Naive thymus-derived CD4-positive, alpha-beta T cell (primary cell): ENCODE measurements at regions not wholly inside any gene's neighbourhood (a gene's known extent, or its start where the extent isn't known, plus 50 kb on each side); places are given as distances from the start of the nearest gene placed in this dataset.

Experiments used
- ATAC-seq: fragments of 150-1000 bp; cut with Tn5 transposase; 2 replicates; pipeline ENCODE4 v1.10.0; 2021; ENCODE audit warnings: mild to moderate bottlenecking, moderate library complexity
- CTCF ChIA-PET: fragments of 350-600 bp; sonication (Branson Sonifier 250); formaldehyde crosslinking; loops from one replicate; lab custom pipeline; 2021; ENCODE audit warnings: antibody characterized with exemption; lab: Charles Lee
- POLR2A ChIA-PET: fragments of 350-600 bp; sonication (Branson Sonifier 250); formaldehyde crosslinking; loops from one replicate; lab custom pipeline; 2021; ENCODE audit warnings: antibody characterized with exemption, inconsistent platforms; lab: Charles Lee
- DNase-seq, 9 donors: peaks; one replicate each; pipeline versions ENCODE4 v3.0.0 to v3.0.0-alpha.2; 2020 to 2022; ENCODE audit warnings: mixed read lengths in 1 of 9
- H3K27ac ChIP-seq: one replicate; pipeline ENCODE4 v1.7.0; 2013; ENCODE audit warnings: mild to moderate bottlenecking, low read depth, low read length, moderate library complexity
- H3K27me3 ChIP-seq, 2 donors: one replicate each; pipeline ENCODE4 v1.7.0; 2013; ENCODE audit warnings: low read length in 2 of 2, mild to moderate bottlenecking in 2 of 2, moderate library complexity in 2 of 2; ENCODE audit not compliant: control insufficient read depth in 2 of 2, insufficient read depth in 2 of 2
- H3K36me3 ChIP-seq, 3 experiments: 1 replicate in 2 of 3; 2 replicates in 1 of 3; pipeline ENCODE4 v1.7.0; 2013; ENCODE audit warnings: low read length in 3 of 3, mild to moderate bottlenecking in 3 of 3, moderate library complexity in 1 of 3; ENCODE audit not compliant: insufficient read depth in 3 of 3, control insufficient read depth in 2 of 3
- H3K4me1 ChIP-seq, 2 donors: one replicate each; pipeline ENCODE4 v1.7.0; 2013; ENCODE audit warnings: low read length in 2 of 2, mild to moderate bottlenecking in 2 of 2, moderate library complexity in 1 of 2; ENCODE audit not compliant: control insufficient read depth in 2 of 2, insufficient read depth in 2 of 2
- H3K4me3 ChIP-seq: 2 replicates; pipeline ENCODE4 v1.7.0; 2013; ENCODE audit warnings: mild to moderate bottlenecking, low read length
- H3K9me3 ChIP-seq, 3 experiments: 1 replicate in 2 of 3; 2 replicates in 1 of 3; pipeline ENCODE4 v1.7.0; 2013; ENCODE audit warnings: low read length in 3 of 3; ENCODE audit not compliant: control insufficient read depth in 2 of 3
- H3K27ac Mint-ChIP-seq, 9 donors: one replicate each; pipeline ENCODE4 v1.8.0; 2020 to 2022; ENCODE audit warnings: mixed read lengths in 9 of 9, mild to moderate bottlenecking in 8 of 9, moderate library complexity in 5 of 9, inconsistent platforms in 2 of 9
- H3K27me3 Mint-ChIP-seq, 5 donors: one replicate each; pipeline ENCODE4 v1.8.0; 2021 to 2022; ENCODE audit warnings: mixed read lengths in 5 of 5, mild to moderate bottlenecking in 1 of 5
- H3K36me3 Mint-ChIP-seq, 5 donors: one replicate each; pipeline ENCODE4 v1.8.0; 2020 to 2022; ENCODE audit warnings: mixed read lengths in 5 of 5, mild to moderate bottlenecking in 3 of 5, inconsistent platforms in 1 of 5
- H3K4me1 Mint-ChIP-seq, 7 donors: one replicate each; pipeline ENCODE4 v1.8.0; 2020 to 2022; ENCODE audit warnings: mixed read lengths in 7 of 7, mild to moderate bottlenecking in 3 of 7, inconsistent platforms in 1 of 7
- H3K4me3 Mint-ChIP-seq, 10 donors: one replicate each; pipeline ENCODE4 v1.8.0; 2020 to 2022; ENCODE audit warnings: mild to moderate bottlenecking in 10 of 10, mixed read lengths in 10 of 10, moderate library complexity in 6 of 10, inconsistent platforms in 2 of 10
- H3K9me3 Mint-ChIP-seq, 11 donors: one replicate each; pipeline ENCODE4 v1.8.0; 2020 to 2022; ENCODE audit warnings: mixed read lengths in 11 of 11, mild to moderate bottlenecking in 4 of 11, inconsistent platforms in 1 of 11, moderate library complexity in 1 of 11
- intact Hi-C, 2 donors: fragments of 100-400 bp; cut with micrococcal nuclease; formaldehyde crosslinking; loops; one replicate each; pipeline ENCODE4 v1.15.1; 2023

GRCh38 chr6:81979767-81980166 lies 227.3 kb upstream of the TENT5A start:
- Mint-ChIP-seq H3K9me3 (peaks cover 0 to 28% (median 10%) of the 10 kb centered on the region in 11 donors), H3K27me3 (peaks cover 0 to 5% (median 0%) of the 10 kb centered on the region in 5 donors), H3K36me3 (no peaks in the 10 kb centered on the region), H3K4me1 (no peaks in the 10 kb centered on the region), H3K27ac (no peak overlapping the region), H3K4me3 (no peak overlapping the region)
- H3K9me3 ChIP-seq, result no peaks in the 10 kb centered on the region
- intact Hi-C loops, result no loop called here
- ChIA-PET CTCF (no interaction called here), POLR2A (no interaction called here)
- no peak overlapping the region for H3K4me3 ChIP-seq
- no peaks in the 10 kb centered on the region for H3K4me1 ChIP-seq
- no peaks in the 10 kb centered on the region for H3K36me3 ChIP-seq
- no peaks in the 10 kb centered on the region for H3K27me3 ChIP-seq
- no peak for ATAC-seq
- H3K27ac ChIP-seq, result no peak overlapping the region
- DNase-seq, result no peak

- Mint-ChIP-seq H3K36me3 (no peaks in the 10 kb centered on the region), H3K9me3 (peaks cover 0 to 28% (median 10%) of the 10 kb centered on the region in 11 donors), H3K4me3 (no peak overlapping the region), H3K4me1 (no peaks in the 10 kb centered on the region), H3K27ac (no peak overlapping the region), H3K27me3 (peaks cover 0 to 5% (median 0%) of the 10 kb centered on the region in 5 donors)
- Histone ChIP-seq H3K27me3 (no peaks in the 10 kb centered on the region), H3K4me3 (no peak overlapping the region), H3K9me3 (no peaks in the 10 kb centered on the region), H3K36me3 (no peaks in the 10 kb centered on the region), H3K4me1 (no peaks in the 10 kb centered on the region), H3K27ac (no peak overlapping the region)
- no peak for DNase-seq
- ChIA-PET CTCF (no interaction called here), POLR2A (no interaction called here)
- intact Hi-C loops, result no loop called here
- no peak for ATAC-seq
These were observed 226.8 kb upstream of the TENT5A start for GRCh38 chr6:81979329-81979728.

GRCh38 chr6:81978230-81978629 lies 225.7 kb upstream of the TENT5A start:
- intact Hi-C loops, result no loop called here
- CTCF ChIA-PET, result no interaction called here
- Mint-ChIP-seq H3K4me1 (no peaks in the 10 kb centered on the region), H3K4me3 (no peak overlapping the region), H3K27me3 (peaks cover 0 to 5% (median 0%) of the 10 kb centered on the region in 5 donors), H3K27ac (no peak overlapping the region), H3K36me3 (no peaks in the 10 kb centered on the region), H3K9me3 (peaks cover 0 to 35% (median 10%) of the 10 kb centered on the region in 11 donors)
- Histone ChIP-seq H3K9me3 (no peaks in the 10 kb centered on the region), H3K4me1 (no peaks in the 10 kb centered on the region), H3K36me3 (no peaks in the 10 kb centered on the region), H3K27me3 (no peaks in the 10 kb centered on the region), H3K27ac (no peak overlapping the region), H3K4me3 (no peak overlapping the region)
- no peak for ATAC-seq
- POLR2A ChIA-PET, result no interaction called here
- DNase-seq, result no peak

DNA sequence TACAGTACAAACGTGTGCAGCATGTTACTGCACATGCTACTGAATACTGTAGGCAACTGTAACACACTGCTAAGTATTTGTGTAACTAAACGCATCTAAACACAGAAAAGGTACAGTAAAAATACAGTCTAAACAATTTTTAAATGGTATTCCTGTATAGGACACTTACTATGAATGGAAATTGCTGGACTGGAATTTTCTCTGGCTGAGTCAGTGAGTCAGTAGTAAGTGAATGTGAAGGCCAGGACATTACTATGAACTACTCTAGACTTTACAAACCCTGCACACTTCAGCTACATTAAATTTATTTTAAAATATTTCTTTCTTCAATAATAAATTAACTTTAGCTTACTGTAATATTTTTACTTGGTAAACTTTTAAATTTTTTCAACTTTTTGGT lies 225.0 kb upstream of the TENT5A start:
- POLR2A ChIA-PET, result no interaction called here
- H3K27me3 Mint-ChIP-seq, result peaks cover 0 to 5% (median 0%) of the 10 kb centered on the region in 5 donors
- no peak overlapping the region for H3K27ac ChIP-seq

DNA sequence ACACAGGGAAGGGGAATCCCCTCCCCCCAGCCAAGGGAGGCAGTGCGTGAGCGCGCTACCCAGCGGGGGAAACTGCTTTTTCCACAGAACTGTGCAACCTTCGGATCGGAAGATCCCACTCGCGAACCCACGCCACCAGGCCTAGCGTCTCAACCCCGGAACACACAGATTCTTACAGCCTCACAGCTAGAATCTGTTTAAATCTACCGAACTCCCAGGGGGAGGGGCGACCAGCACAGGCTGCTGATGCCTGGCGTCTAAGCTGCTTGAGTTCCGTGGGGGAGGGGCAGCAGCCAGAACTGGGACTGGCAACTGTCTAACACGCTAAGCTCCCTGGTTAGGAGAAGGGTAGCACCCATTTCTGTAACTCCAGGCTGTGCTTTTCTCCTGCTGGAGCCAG lies 217.3 kb upstream of the TENT5A start:
- Histone ChIP-seq H3K9me3 (no peaks in the 10 kb centered on the region), H3K27ac (no peak overlapping the region), H3K27me3 (no peaks in the 10 kb centered on the region), H3K36me3 (no peaks in the 10 kb centered on the region), H3K4me1 (no peaks in the 10 kb centered on the region), H3K4me3 (no peak overlapping the region)
- intact Hi-C loops, result no loop called here
- no peak overlapping the region for H3K4me3 Mint-ChIP-seq
- ChIA-PET POLR2A (no interaction called here), CTCF (no interaction called here)
- ATAC-seq (no peak), DNase-seq (no peak)
- H3K4me1 Mint-ChIP-seq, result no peaks in the 10 kb centered on the region
- no peaks in the 10 kb centered on the region for H3K36me3 Mint-ChIP-seq
- no peak overlapping the region for H3K27ac Mint-ChIP-seq
- H3K27me3 Mint-ChIP-seq, result peaks cover 0 to 8% (median 0%) of the 10 kb centered on the region in 5 donors
- peaks cover 5 to 32% (median 13%) of the 10 kb centered on the region in 11 donors for H3K9me3 Mint-ChIP-seq

More for the DNA sequence above, 225.0 kb upstream of the TENT5A start:
- H3K27me3 ChIP-seq, result no peaks in the 10 kb centered on the region
- H3K36me3 Mint-ChIP-seq, result no peaks in the 10 kb centered on the region
- H3K9me3 Mint-ChIP-seq, result peaks cover 0 to 43% (median 12%) of the 10 kb centered on the region in 11 donors
- H3K36me3 ChIP-seq, result no peaks in the 10 kb centered on the region
- H3K27ac Mint-ChIP-seq, result no peak overlapping the region
- no peak overlapping the region for H3K4me3 Mint-ChIP-seq
- no peaks in the 10 kb centered on the region for H3K4me1 ChIP-seq
- intact Hi-C loops, result no loop called here
- ATAC-seq (no peak), DNase-seq (no peak)
- no peaks in the 10 kb centered on the region for H3K4me1 Mint-ChIP-seq
- CTCF ChIA-PET, result no interaction called here
- no peaks in the 10 kb centered on the region for H3K9me3 ChIP-seq
- no peak overlapping the region for H3K4me3 ChIP-seq

DNA sequence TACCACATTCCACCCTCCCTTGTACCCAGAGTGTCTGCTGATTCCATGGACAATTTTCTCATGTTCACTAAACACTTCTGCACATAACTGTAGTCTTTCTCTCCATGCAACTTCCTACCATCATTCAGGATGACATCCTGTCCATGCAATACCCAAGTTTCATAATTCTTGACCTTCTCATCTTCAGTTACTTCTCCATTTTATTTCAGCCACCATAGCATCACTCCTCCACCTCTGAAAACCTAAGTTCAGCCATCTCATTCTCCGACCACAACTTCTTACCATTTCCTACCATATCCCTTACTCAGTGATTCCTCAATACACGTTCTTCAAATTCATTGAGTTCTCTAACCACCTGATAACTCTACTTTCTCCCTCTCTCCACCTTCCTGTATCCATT lies 216.5 kb upstream of the TENT5A start:
- POLR2A ChIA-PET, result no interaction called here
- Histone ChIP-seq H3K36me3 (no peaks in the 10 kb centered on the region), H3K4me1 (no peaks in the 10 kb centered on the region), H3K27me3 (no peaks in the 10 kb centered on the region), H3K27ac (no peak overlapping the region), H3K4me3 (no peak overlapping the region), H3K9me3 (no peaks in the 10 kb centered on the region)
- Mint-ChIP-seq H3K4me1 (no peaks in the 10 kb centered on the region), H3K9me3 (peaks cover 5 to 31% (median 13%) of the 10 kb centered on the region in 11 donors), H3K36me3 (no peaks in the 10 kb centered on the region), H3K27ac (no peak overlapping the region), H3K27me3 (peaks cover 0 to 8% (median 0%) of the 10 kb centered on the region in 5 donors), H3K4me3 (no peak overlapping the region)
- intact Hi-C loops, result no loop called here
- CTCF ChIA-PET, result no interaction called here
- DNase-seq, result no peak
- peak; percentile 68 for ATAC-seq

DNA sequence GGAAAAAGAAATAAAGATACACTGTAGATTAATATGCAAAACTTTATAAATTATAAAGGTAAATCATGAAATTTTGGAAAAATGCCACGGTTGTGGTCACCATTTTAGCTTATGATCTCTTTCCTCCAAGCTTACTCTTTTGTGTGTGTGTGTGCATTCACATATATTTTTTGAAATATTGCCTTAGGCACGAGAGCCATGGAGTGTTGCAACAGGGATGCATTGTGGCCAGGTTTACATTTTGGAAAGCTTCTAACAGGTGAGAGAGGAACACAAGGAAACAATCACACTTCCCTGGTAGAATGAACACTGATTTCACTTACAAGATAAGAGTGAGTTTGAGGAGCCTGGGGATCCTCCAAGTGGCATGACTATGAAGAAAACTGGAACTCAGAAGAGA lies 214.5 kb upstream of the TENT5A start:
- H3K27me3 ChIP-seq, result no peaks in the 10 kb centered on the region
- H3K27me3 Mint-ChIP-seq, result peaks cover 0 to 8% (median 0%) of the 10 kb centered on the region in 5 donors
- peaks cover 0 to 2% (median 0%) of the 10 kb centered on the region in 7 donors for H3K4me1 Mint-ChIP-seq
- no peak overlapping the region for H3K27ac ChIP-seq
- no peak overlapping the region for H3K4me3 ChIP-seq
- ChIA-PET CTCF (no interaction called here), POLR2A (no interaction called here)
- no peaks in the 10 kb centered on the region for H3K36me3 Mint-ChIP-seq
- H3K36me3 ChIP-seq, result no peaks in the 10 kb centered on the region
- ATAC-seq (no peak), DNase-seq (no peak)
- intact Hi-C loops, result no loop called here
- H3K4me3 Mint-ChIP-seq, result no peak overlapping the region
- H3K4me1 ChIP-seq, result no peaks in the 10 kb centered on the region
- H3K9me3 Mint-ChIP-seq, result peaks cover 0 to 12% (median 6%) of the 10 kb centered on the region in 11 donors
- no peaks in the 10 kb centered on the region for H3K9me3 ChIP-seq
- no peak overlapping the region for H3K27ac Mint-ChIP-seq
